ENCODE measurements at regions not wholly inside any gene's neighbourhood (a gene's known extent, or its start where the extent isn't known, plus 50 kb on each side); places are given as distances from the start of the nearest gene placed in this dataset.

DNA sequence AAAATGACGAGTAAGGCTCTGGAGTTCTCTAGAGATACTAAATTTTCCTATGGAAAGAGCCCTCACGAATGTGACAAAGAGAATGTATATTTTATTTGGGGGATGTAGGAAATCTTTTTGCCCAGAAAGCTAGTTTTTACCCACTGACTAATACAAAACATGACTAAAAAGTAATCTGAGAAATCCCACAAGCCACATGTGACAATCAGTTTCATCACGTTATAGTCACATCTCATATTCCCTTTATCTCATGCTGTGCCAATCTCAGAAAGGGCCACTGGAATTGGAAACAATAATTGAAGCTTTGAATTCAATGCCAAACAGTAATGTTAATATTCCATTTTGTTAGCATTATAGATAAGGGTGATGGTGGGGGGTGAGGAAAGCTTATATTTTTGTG is 509.0 kb upstream of the GOLIM4 start:
- DNase-seq, result no peak
- POLR2A ChIA-PET (ENCODE audit: unreplicated experiment), result no interaction called here
- no peak overlapping the region for H3K4me2 ChIP-seq
- no peaks in the 10 kb centered on the region for H3K4me1 ChIP-seq (replicated peaks; ENCODE audit: insufficient read depth)
- no peaks in the 10 kb centered on the region for H3F3A ChIP-seq (ENCODE audit: insufficient read depth, low read depth)
- intact Hi-C loops (cut with micrococcal nuclease; ENCODE audit: unreplicated experiment), result no loop called here
- no peak overlapping the region for H3K4me3 ChIP-seq
- CTCF ChIA-PET, result no interaction called here
- H2AFZ ChIP-seq, result no peak overlapping the region
- no peaks in the 10 kb centered on the region for H3K9me3 ChIP-seq (ENCODE audit: insufficient read depth, low read depth)
- no peaks in the 10 kb centered on the region for H3K79me2 ChIP-seq (ENCODE audit: low read depth)
- H3K9me2 ChIP-seq (ENCODE audit: insufficient read depth), result no peaks in the 10 kb centered on the region
- H3K27me3 ChIP-seq (ENCODE audit: insufficient read depth, low read depth), result no peaks in the 10 kb centered on the region
- no peaks in the 10 kb centered on the region for H4K20me1 ChIP-seq (ENCODE audit: insufficient read depth)
- no TSS peak for BruUV-seq (replicated peaks)
- H3K27ac ChIP-seq, result no peak overlapping the region
- no peak for TF ChIP-seq EZH2 (IDR thresholded peaks at IDR 0.05; ENCODE audit: low read depth)
- TF ChIP-seq, protein P1, sequence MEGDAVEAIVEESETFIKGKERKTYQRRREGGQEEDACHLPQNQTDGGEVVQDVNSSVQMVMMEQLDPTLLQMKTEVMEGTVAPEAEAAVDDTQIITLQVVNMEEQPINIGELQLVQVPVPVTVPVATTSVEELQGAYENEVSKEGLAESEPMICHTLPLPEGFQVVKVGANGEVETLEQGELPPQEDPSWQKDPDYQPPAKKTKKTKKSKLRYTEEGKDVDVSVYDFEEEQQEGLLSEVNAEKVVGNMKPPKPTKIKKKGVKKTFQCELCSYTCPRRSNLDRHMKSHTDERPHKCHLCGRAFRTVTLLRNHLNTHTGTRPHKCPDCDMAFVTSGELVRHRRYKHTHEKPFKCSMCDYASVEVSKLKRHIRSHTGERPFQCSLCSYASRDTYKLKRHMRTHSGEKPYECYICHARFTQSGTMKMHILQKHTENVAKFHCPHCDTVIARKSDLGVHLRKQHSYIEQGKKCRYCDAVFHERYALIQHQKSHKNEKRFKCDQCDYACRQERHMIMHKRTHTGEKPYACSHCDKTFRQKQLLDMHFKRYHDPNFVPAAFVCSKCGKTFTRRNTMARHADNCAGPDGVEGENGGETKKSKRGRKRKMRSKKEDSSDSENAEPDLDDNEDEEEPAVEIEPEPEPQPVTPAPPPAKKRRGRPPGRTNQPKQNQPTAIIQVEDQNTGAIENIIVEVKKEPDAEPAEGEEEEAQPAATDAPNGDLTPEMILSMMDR (conservative IDR thresholded peaks at IDR 0.05), result no peak
- no peaks in the 10 kb centered on the region for H3K36me3 ChIP-seq (ENCODE audit: low read depth)

DNA sequence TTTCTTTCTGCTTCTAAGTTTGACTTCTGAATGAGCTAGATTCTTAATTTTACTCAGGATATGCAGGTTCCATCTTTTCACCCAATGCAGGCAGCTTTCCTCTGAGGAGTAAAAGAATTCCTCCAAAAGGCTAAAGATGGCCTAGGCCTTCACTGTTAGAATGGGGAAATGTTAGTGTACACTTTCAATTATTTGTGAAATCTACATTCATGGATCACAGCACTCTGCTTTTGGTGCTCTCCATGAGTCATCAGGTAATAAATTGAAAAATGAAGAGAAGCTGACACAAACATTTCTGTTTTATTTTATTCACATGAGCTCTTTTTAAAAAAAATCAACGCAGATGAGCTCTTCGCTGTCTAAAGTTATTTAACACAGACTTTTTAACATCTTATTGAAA is 502.5 kb upstream of the GOLIM4 start:
- intact Hi-C loops (cut with micrococcal nuclease; ENCODE audit: unreplicated experiment), result no loop called here
- Histone ChIP-seq H3K4me1 (replicated peaks; ENCODE audit: insufficient read depth) (no peaks in the 10 kb centered on the region), H2AFZ (no peak overlapping the region), H3K79me2 (ENCODE audit: low read depth) (no peaks in the 10 kb centered on the region), H3K4me3 (no peak overlapping the region), H3K27ac (no peak overlapping the region), H4K20me1 (ENCODE audit: insufficient read depth) (no peaks in the 10 kb centered on the region), H3K4me2 (no peak overlapping the region), H3F3A (ENCODE audit: insufficient read depth, low read depth) (no peaks in the 10 kb centered on the region), H3K27me3 (ENCODE audit: insufficient read depth, low read depth) (no peaks in the 10 kb centered on the region), H3K9me2 (ENCODE audit: insufficient read depth) (no peaks in the 10 kb centered on the region), H3K9me3 (ENCODE audit: insufficient read depth, low read depth) (no peaks in the 10 kb centered on the region), H3K36me3 (ENCODE audit: low read depth) (no peaks in the 10 kb centered on the region)
- CTCF ChIA-PET, result no interaction called here
- TF ChIP-seq, protein P1 (conservative IDR thresholded peaks at IDR 0.05), result no peak
- no peak for TF ChIP-seq EZH2 (IDR thresholded peaks at IDR 0.05; ENCODE audit: low read depth)
- DNase-seq, result no peak
- POLR2A ChIA-PET (ENCODE audit: unreplicated experiment), result interaction anchor here (0.5 to 0.6 kb wide), 2 partner anchors 64 to 1355 kb away, joined by 3 to 4 read pairs; no protein-coding TSS in a partner anchor
- BruUV-seq (replicated peaks), result no TSS peak

DNA sequence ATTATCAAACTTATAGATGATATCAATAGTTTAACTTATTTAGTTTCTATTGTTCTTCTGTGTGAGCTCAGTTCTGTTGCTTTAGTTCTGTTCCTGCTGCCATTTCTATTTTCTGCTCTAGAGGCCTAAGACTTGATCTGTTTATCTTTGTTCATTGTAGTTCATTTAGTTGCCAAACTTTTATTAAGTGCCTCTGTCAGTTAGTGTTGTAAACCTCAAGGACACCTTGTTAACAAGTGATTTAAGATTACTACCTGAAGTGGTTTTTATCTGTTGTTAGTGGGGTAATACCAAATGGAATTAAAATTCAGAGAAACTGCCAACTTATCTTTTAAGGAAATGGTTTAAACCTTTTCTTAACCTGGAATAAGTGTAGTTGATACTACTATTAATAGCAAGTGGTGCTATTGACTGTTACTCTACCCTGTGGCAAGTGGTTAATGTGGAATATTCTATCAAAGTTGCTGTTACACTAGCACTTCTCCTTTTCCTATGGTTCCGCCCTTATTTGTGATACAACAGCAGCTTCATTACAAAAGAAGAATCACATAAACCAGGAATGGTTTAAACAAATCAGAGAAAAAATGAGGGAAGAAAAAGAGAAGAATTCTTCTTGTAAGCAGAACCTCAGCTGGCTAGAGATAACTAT is 500.6 kb upstream of the GOLIM4 start:
- H3K9me2 ChIP-seq (ENCODE audit: insufficient read depth), result no peaks in the 10 kb centered on the region
- H3K4me3 ChIP-seq, result no peak overlapping the region
- no peaks in the 10 kb centered on the region for H3K36me3 ChIP-seq (ENCODE audit: low read depth)
- H2AFZ ChIP-seq, result no peak overlapping the region
- H3K27ac ChIP-seq, result no peak overlapping the region
- no peaks in the 10 kb centered on the region for H3F3A ChIP-seq (ENCODE audit: insufficient read depth, low read depth)
- intact Hi-C loops (cut with micrococcal nuclease; ENCODE audit: unreplicated experiment), result no loop called here
- no peaks in the 10 kb centered on the region for H4K20me1 ChIP-seq (ENCODE audit: insufficient read depth)
- no peak overlapping the region for H3K4me2 ChIP-seq
- no peaks in the 10 kb centered on the region for H3K79me2 ChIP-seq (ENCODE audit: low read depth)
- TF ChIP-seq, protein P1 (conservative IDR thresholded peaks at IDR 0.05), result no peak
- no peak for TF ChIP-seq EZH2 (IDR thresholded peaks at IDR 0.05; ENCODE audit: low read depth)
- no peaks in the 10 kb centered on the region for H3K4me1 ChIP-seq (replicated peaks; ENCODE audit: insufficient read depth)
- BruUV-seq (replicated peaks), result no TSS peak
- H3K27me3 ChIP-seq (ENCODE audit: insufficient read depth, low read depth), result no peaks in the 10 kb centered on the region
- no peaks in the 10 kb centered on the region for H3K9me3 ChIP-seq (ENCODE audit: insufficient read depth, low read depth)
- POLR2A ChIA-PET (ENCODE audit: unreplicated experiment), result interaction anchor here (0.5 kb wide), 2 partner anchors 228 to 271 kb away, joined by 3 read pairs; no protein-coding TSS in a partner anchor
- DNase-seq, result no peak
- CTCF ChIA-PET, result no interaction called here

Measured in PC-9 (cell line).